ENCODE measurements at regions not wholly inside any gene's neighbourhood (a gene's known extent, or its start where the extent isn't known, plus 50 kb on each side); places are given as distances from the start of the nearest gene placed in this dataset.

DNA sequence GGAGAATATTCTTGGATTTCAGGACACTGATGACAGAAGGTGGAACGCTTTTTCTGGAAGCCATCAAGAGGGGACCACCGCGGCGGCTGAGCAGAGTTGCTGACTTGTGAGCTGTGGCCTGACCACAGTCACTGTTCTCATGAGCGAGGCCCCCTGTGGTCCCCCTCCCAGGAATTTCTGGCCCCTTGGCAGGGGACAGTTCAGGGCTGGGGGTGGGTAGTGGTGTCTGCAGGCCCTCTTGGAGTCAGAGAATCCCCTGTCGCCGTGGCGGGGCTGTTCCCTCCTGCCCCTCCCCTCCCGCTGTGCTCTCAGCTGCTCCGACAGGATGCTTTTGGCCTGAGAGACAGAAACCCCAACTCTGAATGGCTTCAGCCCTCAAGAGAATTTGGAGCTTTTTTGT lies 292.0 kb downstream of the SEC14L1 start:
- TF ChIP-seq, protein P1, sequence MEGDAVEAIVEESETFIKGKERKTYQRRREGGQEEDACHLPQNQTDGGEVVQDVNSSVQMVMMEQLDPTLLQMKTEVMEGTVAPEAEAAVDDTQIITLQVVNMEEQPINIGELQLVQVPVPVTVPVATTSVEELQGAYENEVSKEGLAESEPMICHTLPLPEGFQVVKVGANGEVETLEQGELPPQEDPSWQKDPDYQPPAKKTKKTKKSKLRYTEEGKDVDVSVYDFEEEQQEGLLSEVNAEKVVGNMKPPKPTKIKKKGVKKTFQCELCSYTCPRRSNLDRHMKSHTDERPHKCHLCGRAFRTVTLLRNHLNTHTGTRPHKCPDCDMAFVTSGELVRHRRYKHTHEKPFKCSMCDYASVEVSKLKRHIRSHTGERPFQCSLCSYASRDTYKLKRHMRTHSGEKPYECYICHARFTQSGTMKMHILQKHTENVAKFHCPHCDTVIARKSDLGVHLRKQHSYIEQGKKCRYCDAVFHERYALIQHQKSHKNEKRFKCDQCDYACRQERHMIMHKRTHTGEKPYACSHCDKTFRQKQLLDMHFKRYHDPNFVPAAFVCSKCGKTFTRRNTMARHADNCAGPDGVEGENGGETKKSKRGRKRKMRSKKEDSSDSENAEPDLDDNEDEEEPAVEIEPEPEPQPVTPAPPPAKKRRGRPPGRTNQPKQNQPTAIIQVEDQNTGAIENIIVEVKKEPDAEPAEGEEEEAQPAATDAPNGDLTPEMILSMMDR (IDR thresholded peaks at IDR 0.05), result no peak
- no peak for TF ChIP-seq ZFX (IDR thresholded peaks at IDR 0.05; ENCODE audit: borderline replicate concordance)

Data from 22Rv1 (cell line).